ENCODE measurements at regions not wholly inside any gene's neighbourhood (a gene's known extent, or its start where the extent isn't known, plus 50 kb on each side); places are given as distances from the start of the nearest gene placed in this dataset.
A peak's percentile ranks its signal among the peaks of the same experiment; 100 is the strongest.

GRCh38 chr10:78491812-78492211 lies 458.1 kb downstream of the RPS24 start:
- no peak for DNase-seq (ENCODE audit: low read depth in 4 of 4, low spot score in 2 of 4)

GRCh38 chr10:78492424-78492823 lies 458.8 kb downstream of the RPS24 start:
- no peak for DNase-seq (ENCODE audit: low read depth in 4 of 4, low spot score in 2 of 4)

- no peak for DNase-seq (ENCODE audit: low read depth in 4 of 4, low spot score in 2 of 4)
Measured at GRCh38 chr10:78494179-78494578, 460.5 kb downstream of the RPS24 start.

GRCh38 chr10:78502210-78502936 lies 468.7 kb downstream of the RPS24 start:
- DNase-seq (ENCODE audit: low read depth in 4 of 4, low spot score in 2 of 4): no peak

- DNase-seq (ENCODE audit: low read depth in 4 of 4, low spot score in 2 of 4): no peak
Measured at GRCh38 chr10:78504181-78504580, 470.5 kb downstream of the RPS24 start.

- no peak for DNase-seq (ENCODE audit: low read depth in 4 of 4, low spot score in 2 of 4)
Measured at GRCh38 chr10:78505657-78506056, 472.0 kb downstream of the RPS24 start.

- DNase-seq (ENCODE audit: low read depth in 4 of 4, low spot score in 2 of 4): no peak
Measured at GRCh38 chr10:78506614-78507013, 473.0 kb downstream of the RPS24 start.

GRCh38 chr10:78507510-78508160 lies 474.0 kb downstream of the RPS24 start:
- no peak for DNase-seq (ENCODE audit: low read depth in 4 of 4, low spot score in 2 of 4)

- DNase-seq (ENCODE audit: low read depth in 4 of 4, low spot score in 2 of 4): no peak
Measured at GRCh38 chr10:78508955-78509748, 475.5 kb downstream of the RPS24 start.

- DNase-seq (ENCODE audit: low read depth in 4 of 4, low spot score in 2 of 4): no peak
Measured at GRCh38 chr10:78510566-78511323, 477.1 kb downstream of the RPS24 start.

- no peak for DNase-seq (ENCODE audit: low read depth in 4 of 4, low spot score in 2 of 4)
Measured at GRCh38 chr10:78511324-78512204, 477.9 kb downstream of the RPS24 start.

GRCh38 chr10:78512205-78512550 lies 478.5 kb downstream of the RPS24 start:
- no peak for DNase-seq (ENCODE audit: low read depth in 4 of 4, low spot score in 2 of 4)

- DNase-seq (ENCODE audit: low read depth in 4 of 4, low spot score in 2 of 4): no peak
Measured at GRCh38 chr10:78513330-78513729, 479.7 kb downstream of the RPS24 start.

GRCh38 chr10:78513986-78514385 lies 480.3 kb downstream of the RPS24 start:
- DNase-seq (ENCODE audit: low read depth in 4 of 4, low spot score in 2 of 4): no peak

- no peak for DNase-seq (ENCODE audit: low read depth in 4 of 4, low spot score in 2 of 4)
Measured at GRCh38 chr10:78514459-78514858, 480.8 kb downstream of the RPS24 start.

GRCh38 chr10:78515038-78515872 lies 481.6 kb downstream of the RPS24 start:
- no peak for DNase-seq (ENCODE audit: low read depth in 4 of 4, low spot score in 2 of 4)

- no peak for DNase-seq (ENCODE audit: low read depth in 4 of 4, low spot score in 2 of 4)
Measured at GRCh38 chr10:78515873-78516153, 482.1 kb downstream of the RPS24 start.

- no peak for DNase-seq (ENCODE audit: low read depth in 4 of 4, low spot score in 2 of 4)
Measured at GRCh38 chr10:78516236-78516635, 482.6 kb downstream of the RPS24 start.

GRCh38 chr10:78516756-78517155 lies 483.1 kb downstream of the RPS24 start:
- peak in 1 of 4 donors; percentile 20 for DNase-seq (ENCODE audit: low read depth in 4 of 4, low spot score in 2 of 4)
